Stomach (tissue), 8 donors: ENCODE measurements at regions not wholly inside any gene's neighbourhood (a gene's known extent, or its start where the extent isn't known, plus 50 kb on each side); places are given as distances from the start of the nearest gene placed in this dataset.

ENCODE experiments used
- DNase-seq, 2 donors: peaks; one replicate each; pipeline versions ENCODE4 v3.0.0 to v3.0.0-alpha.2; 2013 to 2019
- H3K27ac ChIP-seq, 5 donors: fragments of 200-600 bp in 4 of 5; sonication (generic) in 4 of 5; one replicate each; pipeline ENCODE4 v1.5.1; 2013 to 2019; ENCODE audit warnings: mild to moderate bottlenecking in 1 of 5, moderate library complexity in 1 of 5
- H3K27me3 ChIP-seq, 3 donors: fragments of 200-600 bp; sonication (generic); one replicate each; pipeline ENCODE4 v1.5.1; 2017 to 2019; ENCODE audit warnings: mixed run types in 1 of 3
- H3K36me3 ChIP-seq, 4 donors: fragments of 200-600 bp; sonication (generic); 1 replicate in 3 of 4; 2 replicates in 1 of 4; pipeline ENCODE4 v1.5.1; 2016 to 2019
- H3K4me1 ChIP-seq, 4 donors: fragments of 200-600 bp; sonication (generic); one replicate each; pipeline ENCODE4 v1.5.1; 2016 to 2019
- H3K4me3 ChIP-seq, 4 donors: fragments of 200-600 bp; sonication (generic) in 3 of 4; one replicate each; pipeline ENCODE4 v1.5.1; 2016 to 2019; ENCODE audit warnings: mild to moderate bottlenecking in 1 of 4
- H3K9me3 ChIP-seq, 4 donors: fragments of 200-600 bp; sonication (generic); one replicate each; pipeline ENCODE4 v1.5.1; 2016 to 2019
- CTCF ChIP-seq, 7 experiments: fragments of 450-650 bp in 4 of 7; fragments of 200-600 bp in 3 of 7; sonication (generic) in 3 of 7; IDR thresholded peaks; one replicate each; pipeline ENCODE4 v1.5.1; 2016 to 2019; ENCODE audit warnings: antibody characterized with exemption in 7 of 7, control low read depth in 2 of 7, mild to moderate bottlenecking in 1 of 7
- EP300 ChIP-seq: sonication (generic); formaldehyde crosslinking; IDR thresholded peaks from one replicate; pipeline ENCODE4 v1.6.1; 2017; ENCODE audit warnings: antibody characterized with exemption
- POLR2A ChIP-seq, 4 donors: fragments of 450-650 bp; IDR thresholded peaks; one replicate each; pipeline ENCODE4 v1.6.1; 2016; ENCODE audit warnings: antibody characterized with exemption in 4 of 4, control low read depth in 2 of 4, mild to moderate bottlenecking in 1 of 4, moderate library complexity in 1 of 4
- POLR2AphosphoS5 ChIP-seq, 3 donors: sonication (generic); formaldehyde crosslinking; IDR thresholded peaks; one replicate each; pipeline ENCODE4 v1.6.1; 2016; ENCODE audit warnings: antibody characterized with exemption in 3 of 3
- WGBS, 5 donors: extraction: QIAGEN DNeasy Blood & Tissue Kit in 3 of 5; methylation state at CpG; one replicate each; pipeline versions ENCODE4 v1.1.5 to v1.1.7; 2013 to 2018; 5-methylcytosine and 5-hydroxymethylcytosine counted together
- intact Hi-C: fragments of 100-400 bp; cut with DNase I; formaldehyde crosslinking; loops from one replicate; pipeline ENCODE4 v1.15.1; 2023; ENCODE audit warnings: low total_unique reads
- donor health status: healthy with polysubstance abuse.
- donor health status: Bipolar disorder and iron deficiency.
- donor health status: healthy.

GRCh38 chr18:76771192-76771799 lies 51.1 kb upstream of the ZNF236 start:
- DNase-seq: no peak
- no peaks in the 10 kb centered on the region for H3K27me3 ChIP-seq
- H3K9me3 ChIP-seq: peaks cover 0 to 11% (median 6%) of the 10 kb centered on the region in 4 donors
- no peak overlapping the region for H3K27ac ChIP-seq
- intact Hi-C loops: no loop called here
- H3K4me1 ChIP-seq: no peaks in the 10 kb centered on the region
- no peak overlapping the region for H3K4me3 ChIP-seq
- TF ChIP-seq CTCF (IDR thresholded peaks at IDR 0.05) (no peak), EP300 (no peak), POLR2AphosphoS5 (IDR thresholded peaks at IDR 0.05) (no peak), POLR2A (IDR thresholded peaks at IDR 0.05) (no peak)
- H3K36me3 ChIP-seq: no peaks in the 10 kb centered on the region
- WGBS, 5 donors: 59 to 66% (median 60%) methylated on average over 13 of the region's 13 CpGs

- TF ChIP-seq CTCF (IDR thresholded peaks at IDR 0.05) (no peak), POLR2AphosphoS5 (IDR thresholded peaks at IDR 0.05) (no peak), EP300 (no peak), POLR2A (IDR thresholded peaks at IDR 0.05) (no peak)
- no peak overlapping the region for H3K27ac ChIP-seq
- H3K36me3 ChIP-seq: no peaks in the 10 kb centered on the region
- WGBS, 5 donors: 65 to 90% (median 88%) methylated on average over 1 of the region's 1 CpG
- intact Hi-C loops: no loop called here
- no peak overlapping the region for H3K4me3 ChIP-seq
- H3K27me3 ChIP-seq: no peaks in the 10 kb centered on the region
- H3K9me3 ChIP-seq: peaks cover 0 to 11% (median 6%) of the 10 kb centered on the region in 4 donors
- no peak for DNase-seq
- no peaks in the 10 kb centered on the region for H3K4me1 ChIP-seq
Measured at GRCh38 chr18:76767954-76768353, 54.4 kb upstream of the ZNF236 start.

GRCh38 chr18:76766429-76766828 lies 55.9 kb upstream of the ZNF236 start:
- H3K4me1 ChIP-seq: no peaks in the 10 kb centered on the region
- no peak for DNase-seq
- H3K27me3 ChIP-seq: no peaks in the 10 kb centered on the region
- TF ChIP-seq POLR2A (IDR thresholded peaks at IDR 0.05): no peak
- TF ChIP-seq CTCF (IDR thresholded peaks at IDR 0.05): no peak
- TF ChIP-seq POLR2AphosphoS5 (IDR thresholded peaks at IDR 0.05): no peak
- TF ChIP-seq EP300: no peak
- H3K27ac ChIP-seq: no peak overlapping the region
- WGBS, 5 donors: 80 to 93% (median 85%) methylated on average over 7 of the region's 7 CpGs
- H3K36me3 ChIP-seq: no peaks in the 10 kb centered on the region
- H3K4me3 ChIP-seq: no peak overlapping the region
- H3K9me3 ChIP-seq: peaks cover 0 to 11% (median 6%) of the 10 kb centered on the region in 4 donors
- intact Hi-C loops: no loop called here

GRCh38 chr18:76765649-76766048 lies 56.7 kb upstream of the ZNF236 start:
- no peak for TF ChIP-seq EP300
- TF ChIP-seq POLR2A (IDR thresholded peaks at IDR 0.05): no peak
- no peak for TF ChIP-seq POLR2AphosphoS5 (IDR thresholded peaks at IDR 0.05)
- TF ChIP-seq CTCF (IDR thresholded peaks at IDR 0.05): no peak
- Histone ChIP-seq H3K27ac (no peak overlapping the region), H3K9me3 (peaks cover 0 to 11% (median 6%) of the 10 kb centered on the region in 4 donors), H3K36me3 (no peaks in the 10 kb centered on the region), H3K4me1 (no peaks in the 10 kb centered on the region), H3K27me3 (no peaks in the 10 kb centered on the region), H3K4me3 (no peak overlapping the region)
- DNase-seq: no peak
- 69 to 84% (median 82%) methylated on average over 5 of the region's 5 CpGs for WGBS, 5 donors
- intact Hi-C loops: no loop called here
